ENCODE measurements at regions not wholly inside any gene's neighbourhood (a gene's known extent, or its start where the extent isn't known, plus 50 kb on each side); places are given as distances from the start of the nearest gene placed in this dataset.
"Not testable (repeated sequence)": the region's sequence is repeated elsewhere in the genome, so short reads cannot be mapped to it uniquely, and the experiment has no call there.

DNA sequence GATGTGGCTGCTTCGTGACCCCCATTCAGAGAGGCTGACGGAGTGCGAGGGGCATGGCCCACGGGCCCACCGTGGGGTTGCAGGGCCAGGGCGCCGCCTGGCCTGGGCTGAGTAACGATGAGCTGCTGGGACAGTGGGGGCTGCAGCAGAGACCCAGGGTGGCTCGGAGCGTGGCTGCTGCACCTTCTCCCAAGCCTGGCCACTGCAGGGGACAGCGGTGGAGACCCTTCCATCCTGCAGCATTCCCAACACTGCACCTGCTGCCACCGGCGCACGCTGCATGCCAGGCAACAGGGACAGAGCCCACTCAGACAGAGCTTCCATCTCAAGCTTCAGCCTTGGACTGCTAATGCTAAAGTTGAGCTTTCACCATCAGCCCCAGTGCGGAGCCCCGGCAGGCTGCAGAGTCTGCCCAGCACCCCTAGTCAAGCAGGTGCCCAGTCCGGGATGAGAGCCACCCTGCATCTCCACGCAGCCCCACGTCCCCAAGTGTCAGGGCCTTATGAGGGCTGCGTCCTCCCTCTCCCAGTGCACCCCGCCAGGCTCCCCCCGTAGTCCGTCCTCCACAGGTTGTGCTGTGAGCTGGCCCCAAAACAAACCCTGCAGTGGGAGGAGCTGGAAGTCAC lies 89.4 kb upstream of the AFDN start:
- ATAC-seq: no peak

DNA sequence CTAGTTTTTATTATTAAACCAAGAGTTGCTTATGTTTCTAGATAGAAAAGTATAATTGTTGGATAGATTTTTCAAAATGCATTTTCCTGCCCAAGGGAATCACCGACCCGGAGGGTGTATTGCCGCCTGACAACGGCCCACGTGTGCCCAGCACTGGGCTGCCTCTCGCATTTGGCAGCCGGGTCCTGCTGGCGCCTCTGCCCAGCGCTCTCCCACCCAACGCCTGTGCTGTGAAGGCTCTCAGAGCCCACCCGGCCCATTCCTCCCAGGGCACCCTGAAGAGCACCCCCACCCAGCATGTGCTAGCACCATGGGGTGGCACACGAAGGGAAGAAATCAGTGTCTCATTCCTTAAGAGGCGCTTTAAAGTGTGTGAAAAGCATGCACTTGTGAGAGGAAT lies 88.3 kb upstream of the AFDN start:
- no peak for ATAC-seq

DNA sequence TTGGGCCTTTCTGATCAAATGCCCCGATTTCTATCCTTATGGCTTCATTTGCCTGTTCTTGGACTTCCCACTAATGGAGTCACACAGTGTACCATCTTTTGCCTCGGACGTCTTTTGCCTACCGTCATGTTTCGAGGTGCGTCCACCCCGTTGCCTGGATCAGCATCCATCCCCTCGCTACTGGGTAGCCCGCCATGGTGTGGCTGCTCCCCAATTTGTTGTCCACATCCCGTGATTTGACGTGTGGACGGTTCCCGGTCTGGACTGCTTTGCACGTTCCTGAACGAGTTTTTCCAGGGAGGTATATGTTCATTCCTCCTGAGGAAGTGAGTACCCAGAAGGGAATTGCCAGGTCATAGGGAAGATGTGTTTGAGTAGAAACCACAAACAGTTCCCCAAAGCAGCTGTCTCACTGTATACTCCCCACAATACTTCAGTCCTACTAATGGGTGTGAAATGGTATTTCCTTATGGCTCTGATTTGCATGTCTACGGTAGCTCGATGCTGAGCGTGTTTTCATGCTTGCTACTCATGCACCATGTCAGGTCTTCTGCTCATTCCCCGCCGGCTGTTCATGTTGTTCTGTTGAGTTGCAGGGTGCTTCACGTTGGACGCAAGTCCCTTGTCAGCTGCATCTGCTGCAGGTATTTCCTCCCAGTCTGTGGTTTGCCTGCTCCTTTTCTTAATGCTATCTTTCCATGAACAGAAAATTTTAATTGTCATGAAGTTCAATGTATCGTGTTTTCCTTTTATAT lies 86.8 kb upstream of the AFDN start:
- ATAC-seq: no peak

DNA sequence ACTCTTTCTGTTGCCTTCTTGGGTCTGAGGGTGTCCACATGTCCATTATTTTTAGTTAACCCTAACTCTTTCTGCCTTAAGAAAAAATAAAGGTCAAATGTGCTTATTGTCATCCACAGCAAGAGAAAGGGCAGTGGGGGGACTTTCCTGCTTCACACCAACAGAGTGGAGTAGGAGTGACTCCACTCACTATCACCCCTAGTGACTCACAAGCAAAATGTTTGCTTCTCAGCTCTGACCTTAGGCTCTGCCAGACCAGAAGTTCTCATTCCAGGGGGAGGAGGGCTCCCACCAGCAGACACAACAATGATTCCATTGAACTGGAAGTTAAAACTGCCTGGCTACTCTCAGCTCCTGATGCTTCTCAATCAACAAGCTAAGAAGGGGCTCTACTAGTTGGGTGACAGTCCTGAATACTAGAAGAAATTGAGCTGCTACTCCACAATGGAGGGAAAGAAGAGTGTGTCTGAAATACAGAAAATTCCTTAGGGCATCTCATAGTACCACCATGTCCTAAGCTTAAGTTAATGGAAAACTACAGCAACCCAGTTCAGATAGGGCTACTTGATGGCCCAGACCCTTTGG lies 83.9 kb upstream of the AFDN start:
- ATAC-seq: no peak

DNA sequence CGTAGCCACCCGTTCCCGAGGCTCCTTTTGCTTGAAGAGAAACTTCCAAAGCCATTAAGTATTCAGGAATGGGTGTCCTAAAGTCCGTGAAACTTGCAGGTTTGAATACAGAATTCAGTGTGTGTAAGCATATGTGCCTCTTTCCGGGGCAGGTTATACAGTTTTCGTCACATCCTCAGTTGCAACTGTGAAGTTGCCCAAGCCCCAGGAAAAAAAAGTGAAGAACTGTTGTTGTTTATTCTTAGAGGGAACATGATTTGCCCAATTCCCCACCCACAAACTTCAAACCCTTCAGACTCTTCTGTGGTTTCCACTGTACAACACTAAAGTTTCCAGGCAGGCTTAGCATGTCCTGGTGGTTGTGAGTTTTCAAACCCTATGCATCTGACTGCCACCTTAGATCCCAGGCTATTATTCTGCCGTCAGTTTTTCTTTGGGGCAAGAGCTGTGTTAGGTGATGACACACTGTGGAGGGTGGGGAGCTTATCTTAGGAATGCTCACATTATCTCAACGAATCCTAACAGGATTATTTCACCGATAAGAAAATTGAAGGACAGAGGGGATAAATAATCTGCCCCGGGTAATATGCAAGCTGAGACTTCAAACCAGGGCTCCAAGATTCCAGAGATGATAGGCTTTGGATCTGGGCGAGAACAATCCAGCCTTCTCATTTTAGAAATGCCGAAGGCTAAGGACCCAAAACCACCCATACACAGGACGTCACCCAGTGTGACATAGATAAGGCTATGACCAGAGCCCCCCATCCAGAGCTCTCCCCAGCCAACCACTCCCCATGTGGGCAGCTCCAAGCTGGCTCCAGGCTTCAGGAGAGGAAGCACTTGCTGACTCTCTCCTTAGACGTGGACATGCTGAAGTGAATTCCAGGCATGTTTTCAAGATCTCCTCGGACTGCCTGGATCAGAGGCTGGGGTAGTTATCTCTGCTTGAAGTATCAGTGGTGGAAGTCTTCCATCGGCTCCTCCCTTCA lies 81.7 kb upstream of the AFDN start:
- no peak for ATAC-seq

DNA sequence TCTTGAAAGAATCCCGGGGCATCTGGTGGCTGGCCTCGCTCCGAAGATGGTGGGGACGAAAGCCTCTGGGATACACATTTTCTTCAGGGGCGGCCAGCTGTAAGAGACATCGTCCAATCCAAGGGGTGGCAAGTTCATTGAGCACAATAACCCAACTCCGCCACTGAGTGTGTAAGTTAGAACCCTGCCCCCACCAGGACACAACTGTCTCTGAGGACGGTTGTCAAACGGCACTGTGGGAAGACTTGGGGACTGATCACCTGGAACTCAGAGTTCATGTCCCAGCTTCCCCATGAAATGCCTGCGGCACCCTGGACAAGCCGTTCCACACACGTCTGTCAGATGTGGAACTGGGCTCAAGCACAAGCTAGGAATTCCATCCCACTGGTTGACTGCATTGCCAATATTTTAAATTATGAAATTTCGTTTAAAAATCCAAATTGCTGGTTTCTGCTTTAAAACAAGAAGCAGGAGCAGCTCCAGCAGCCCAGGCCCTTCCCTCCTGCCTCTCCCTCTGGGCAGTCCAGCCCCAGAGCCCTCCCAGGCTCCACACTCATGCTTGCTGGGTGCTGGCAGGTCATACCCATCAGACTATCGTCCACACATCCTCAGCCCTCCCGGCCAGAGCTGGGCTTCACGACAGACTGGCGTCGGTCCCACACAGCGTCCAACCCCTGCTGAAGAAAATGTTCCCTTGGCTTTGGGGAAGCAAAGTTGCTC lies 80.9 kb upstream of the AFDN start:
- no peak for ATAC-seq

DNA sequence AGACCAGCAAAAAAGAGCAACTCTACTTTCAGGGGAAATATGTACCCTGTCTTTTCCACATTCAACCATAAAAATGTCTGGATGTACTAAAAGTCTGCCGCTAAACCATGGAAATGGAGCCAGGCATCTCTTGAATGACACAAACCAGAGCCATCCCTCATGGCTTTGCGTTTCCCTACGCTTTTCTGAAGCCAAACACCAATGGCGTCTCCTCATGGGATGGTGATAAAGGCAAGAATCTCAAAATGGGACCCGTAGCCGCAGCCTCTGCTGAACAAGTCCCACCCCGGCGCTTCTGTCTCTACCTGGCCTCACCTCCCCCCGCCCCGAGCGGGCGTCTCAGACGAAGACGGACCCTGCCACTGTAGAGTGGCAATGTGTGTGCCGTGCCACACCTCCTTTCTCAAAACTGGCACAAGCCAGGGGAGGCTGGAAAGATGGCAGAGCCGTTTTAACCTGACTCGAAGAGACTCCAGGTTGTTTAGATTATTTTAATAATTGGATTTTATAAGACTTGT lies 80.3 kb upstream of the AFDN start:
- ATAC-seq: no peak

DNA sequence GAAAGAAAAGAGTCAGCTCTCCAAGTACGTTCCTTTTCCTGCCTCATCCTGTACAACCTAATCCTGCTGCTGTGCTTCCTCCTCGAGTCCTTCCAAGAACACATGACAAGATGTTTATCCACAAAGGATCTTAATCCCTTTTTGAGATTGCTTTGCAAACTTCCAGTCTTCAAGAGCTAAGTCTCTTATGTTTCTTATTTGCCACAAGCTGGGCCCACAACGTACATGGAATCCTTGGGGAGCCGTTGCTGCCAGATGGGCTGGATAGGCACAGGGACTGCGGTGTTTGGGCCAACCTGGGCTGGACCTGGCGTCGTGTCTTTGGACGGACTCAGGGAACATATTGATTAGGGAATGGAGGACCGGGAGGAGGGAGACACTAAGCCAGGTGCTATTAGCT lies 79.7 kb upstream of the AFDN start:
- ATAC-seq: no peak

DNA sequence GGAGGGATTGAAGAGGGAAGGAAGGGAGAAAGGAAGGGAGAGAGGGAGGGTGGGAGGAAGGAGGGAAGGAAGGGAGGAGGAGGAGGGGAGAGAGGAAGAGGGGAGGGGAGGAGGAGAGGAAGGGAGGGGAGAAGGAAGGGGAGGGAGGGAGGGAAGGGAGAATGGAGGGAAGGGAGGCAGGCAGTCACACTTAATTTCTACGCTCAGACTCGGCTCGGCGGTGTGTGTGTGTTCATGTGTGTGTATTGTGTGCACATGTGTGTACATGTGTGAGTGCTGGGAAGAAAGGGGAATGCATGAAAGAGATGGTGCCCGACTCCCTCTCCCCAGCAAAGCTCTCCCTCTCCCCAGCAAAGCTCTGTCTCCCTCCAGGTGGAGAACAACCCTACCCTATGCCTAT lies 79.1 kb upstream of the AFDN start:
- no peak for ATAC-seq

DNA sequence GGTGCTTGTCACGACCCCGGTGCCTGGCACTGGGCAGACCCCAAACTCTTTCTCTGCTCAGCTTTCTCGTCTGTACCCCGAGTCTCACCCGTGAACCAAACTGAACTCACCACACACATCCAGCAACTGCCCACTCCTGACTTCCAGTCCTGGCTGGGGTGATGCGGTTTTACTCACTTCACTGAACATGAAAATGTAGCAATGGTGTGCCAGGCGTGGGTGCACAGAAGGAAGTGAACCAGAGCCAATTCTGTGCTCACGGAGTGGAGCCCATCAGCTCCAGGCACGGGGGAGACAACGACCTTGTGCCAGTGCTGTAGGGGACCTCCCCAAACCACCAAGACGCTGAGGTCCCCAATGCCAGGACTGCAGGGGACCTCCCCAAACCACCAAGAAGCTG lies 78.7 kb upstream of the AFDN start:
- no peak for ATAC-seq

DNA sequence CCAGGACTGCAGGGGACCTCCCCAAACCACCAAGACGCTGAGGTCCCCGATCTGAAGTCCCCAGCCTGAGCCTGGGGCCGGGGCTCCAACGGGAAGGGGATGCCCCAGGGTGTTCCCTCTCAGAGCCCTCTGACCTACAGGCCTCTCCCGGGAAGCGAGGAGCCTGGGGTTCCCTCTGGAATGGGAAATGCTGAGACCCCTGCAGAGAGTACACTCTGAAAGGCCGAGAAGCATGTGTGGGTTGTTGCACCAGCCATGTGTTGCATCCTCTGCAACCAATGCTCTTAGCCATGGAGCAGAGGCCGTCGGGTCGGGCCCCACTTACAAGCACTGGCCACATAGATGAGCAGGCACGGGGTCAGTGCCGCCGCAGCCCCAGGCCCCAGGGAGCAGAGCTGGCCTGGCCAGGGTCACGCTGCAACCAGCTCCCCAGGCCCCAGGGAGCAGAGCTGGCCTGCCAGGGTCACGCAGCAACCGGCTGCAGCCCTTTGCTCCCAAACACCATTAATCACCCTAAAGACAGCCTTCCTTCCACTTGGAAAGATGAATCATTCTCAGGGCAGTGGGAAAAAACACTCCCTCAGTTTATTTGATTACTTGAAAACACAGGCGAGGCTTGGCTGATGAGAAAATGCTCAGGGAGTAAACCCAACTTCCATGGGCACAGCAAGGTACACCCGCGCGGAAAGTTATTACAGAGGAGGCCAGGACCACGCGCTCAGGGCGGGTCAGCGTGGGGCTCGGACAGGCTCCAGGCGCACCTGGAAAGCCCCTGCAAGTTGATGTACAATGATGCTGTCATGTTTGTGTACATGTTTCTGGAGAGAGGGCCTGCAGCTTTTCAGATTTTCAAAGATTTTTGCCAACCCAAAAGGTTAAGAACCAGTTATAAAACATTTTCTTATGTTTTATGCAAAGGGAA lies 78.0 kb upstream of the AFDN start:
- ATAC-seq: no peak

DNA sequence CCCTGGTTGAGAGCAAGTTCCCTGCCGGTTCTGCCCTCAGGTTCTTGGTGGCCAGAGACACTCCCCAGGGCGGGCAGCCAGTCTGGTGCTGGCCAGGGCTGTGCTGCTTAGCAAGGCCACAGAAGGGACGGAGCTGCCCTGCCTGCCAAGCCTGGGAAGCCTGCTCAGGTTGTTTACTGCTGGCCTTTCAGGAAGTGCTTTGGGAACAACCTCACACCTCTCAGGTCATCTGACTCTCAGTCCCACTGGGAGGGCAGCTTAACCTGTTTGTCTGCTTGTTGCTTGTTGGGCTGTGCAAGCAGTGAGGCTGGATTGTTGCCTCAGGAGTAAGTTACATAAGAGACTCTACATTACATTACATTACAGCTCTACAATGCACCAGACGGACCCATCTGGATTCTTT lies 75.8 kb upstream of the AFDN start:
- ATAC-seq: peak; percentile 98

DNA sequence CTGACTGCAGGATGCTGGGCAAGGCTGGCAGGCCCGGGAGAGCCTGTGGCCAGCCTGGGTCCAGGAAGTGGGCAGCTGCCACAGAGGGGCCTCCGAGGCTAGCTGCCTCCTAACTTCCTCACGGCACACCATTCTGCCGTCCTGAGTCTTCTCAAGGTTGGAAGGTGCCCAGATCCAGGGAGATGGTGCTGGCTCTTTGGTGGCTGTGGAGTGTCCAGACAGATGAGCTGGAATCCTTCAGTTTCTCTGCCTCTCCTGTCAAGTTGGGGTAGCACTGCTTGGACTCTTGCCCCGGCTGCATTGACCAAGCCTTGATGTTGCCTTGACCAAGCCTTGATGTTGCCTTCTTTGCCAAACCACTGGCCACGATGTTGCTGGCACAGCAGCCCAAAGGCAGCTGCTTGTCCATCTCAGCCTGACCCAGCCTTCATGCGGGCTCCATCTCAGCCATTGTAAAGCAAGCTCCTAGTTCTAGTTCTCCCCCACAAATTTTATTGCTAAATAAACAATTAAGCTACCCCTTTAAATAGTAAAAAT lies 75.1 kb upstream of the AFDN start:
- ATAC-seq: no peak

DNA sequence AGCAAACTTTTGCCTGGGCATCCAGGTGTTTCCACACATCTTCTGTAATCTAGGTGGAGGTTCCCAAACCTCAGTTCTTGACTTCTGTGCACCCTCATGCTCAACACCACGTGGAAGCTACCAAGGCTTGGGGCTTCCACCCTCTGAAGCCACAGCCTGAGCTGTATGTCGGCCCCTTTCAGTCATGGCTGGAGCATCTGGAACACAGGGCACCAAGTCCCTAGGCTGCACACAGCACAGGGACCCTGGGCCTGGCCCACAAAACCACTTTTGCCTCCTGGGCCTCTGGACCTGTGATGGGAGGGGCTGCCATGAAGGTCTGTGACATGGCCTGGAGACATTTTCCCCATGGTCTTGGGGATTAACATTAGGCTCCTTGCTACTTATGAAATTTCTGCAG lies 73.4 kb upstream of the AFDN start:
- not testable (repeated sequence) for ATAC-seq

DNA sequence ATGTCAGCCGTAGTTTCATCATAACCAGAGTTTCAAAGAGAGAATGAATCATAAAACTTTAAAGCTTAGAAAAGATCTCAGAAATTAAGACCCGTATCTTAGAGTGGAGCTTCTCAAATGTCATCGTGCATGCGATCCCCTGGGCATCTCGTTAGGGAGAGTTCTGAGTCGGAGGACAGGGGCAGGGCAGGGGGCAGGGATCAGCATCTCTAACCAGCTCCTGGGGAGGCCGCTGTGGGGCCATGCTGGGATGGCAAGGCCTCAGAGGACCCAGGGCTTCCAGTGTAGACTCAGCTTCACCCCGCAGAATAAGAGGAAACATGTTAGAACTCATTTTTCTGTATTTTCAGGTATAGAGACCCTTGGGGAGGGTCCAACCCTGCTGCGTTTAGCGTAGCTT lies 72.0 kb upstream of the AFDN start:
- ATAC-seq: no peak

DNA sequence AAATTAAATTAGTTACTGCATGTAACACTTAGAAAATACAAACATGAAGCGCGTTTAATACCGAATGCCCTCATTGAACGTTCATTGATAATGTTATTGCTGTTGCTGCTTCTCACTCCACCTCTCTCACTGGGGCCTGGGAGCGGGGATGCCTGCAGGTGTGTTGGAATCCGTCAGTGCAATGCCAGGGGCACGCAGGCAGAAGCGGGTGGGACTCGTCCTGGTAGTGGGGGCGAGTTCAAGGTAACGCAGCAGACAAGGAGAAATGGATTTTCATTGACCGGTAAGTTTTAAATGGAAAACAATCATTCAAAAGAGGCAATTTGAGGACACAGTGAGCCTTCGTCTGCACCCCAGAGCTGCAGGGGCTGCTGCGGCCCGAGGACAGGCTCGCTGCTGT lies 71.2 kb upstream of the AFDN start:
- no peak for ATAC-seq

DNA sequence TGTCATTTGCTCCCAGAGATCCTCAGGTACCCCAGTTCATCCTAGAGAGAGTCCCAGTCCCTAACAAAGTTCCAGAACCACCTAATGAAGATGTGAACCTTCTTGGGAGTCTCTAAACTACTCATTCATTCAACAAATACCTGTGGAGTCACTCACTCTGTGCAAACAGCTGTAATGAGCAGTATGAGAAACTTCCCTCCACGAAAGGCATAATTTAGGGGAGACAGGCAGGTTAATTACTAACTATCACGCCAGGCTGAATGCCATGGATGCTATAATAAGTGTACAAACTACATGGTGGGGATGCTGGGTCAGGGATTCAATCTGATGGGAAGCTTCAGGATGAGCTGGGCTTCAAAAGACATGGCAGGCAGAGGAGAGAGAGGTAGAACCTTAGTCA lies 70.1 kb upstream of the AFDN start:
- ATAC-seq: no peak

DNA sequence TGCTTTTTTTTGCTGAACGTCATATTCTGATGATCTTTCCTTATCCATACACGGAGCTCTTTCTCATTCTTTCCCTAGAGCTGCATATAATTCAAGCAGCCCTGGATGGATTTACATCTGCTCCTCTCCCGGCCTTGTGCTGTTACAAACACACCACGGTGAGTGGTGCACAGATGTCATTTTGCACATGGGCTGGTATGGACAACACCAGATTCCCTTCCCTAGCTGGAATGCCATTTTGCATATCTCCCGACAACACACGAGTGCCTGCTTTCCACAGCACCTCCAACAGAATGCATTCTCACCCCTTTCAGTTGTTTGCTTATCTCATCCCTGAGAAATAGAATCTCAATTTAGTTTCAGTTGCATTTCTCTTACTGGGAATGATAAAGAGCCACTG lies 69.5 kb upstream of the AFDN start:
- ATAC-seq: no peak

DNA sequence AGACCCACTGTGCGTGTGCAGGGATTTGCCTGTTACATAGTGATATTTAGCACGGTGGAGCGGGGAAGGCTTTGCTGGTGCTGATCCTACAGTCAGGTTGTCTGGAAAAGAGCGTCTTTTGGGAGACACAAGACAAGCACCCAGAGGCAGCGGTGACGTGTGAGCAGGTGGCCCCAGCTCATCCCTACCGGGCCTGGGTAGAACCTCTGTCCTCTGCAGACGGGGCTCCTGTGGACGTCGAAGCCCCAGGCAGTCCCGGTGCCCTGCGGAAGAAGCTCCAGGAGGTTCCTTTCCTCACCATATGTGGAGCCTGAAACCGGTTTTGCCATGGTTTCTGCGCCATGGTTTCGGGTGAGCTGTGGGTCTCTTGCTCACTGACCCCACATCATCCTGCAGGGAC lies 68.9 kb upstream of the AFDN start:
- no peak for ATAC-seq

DNA sequence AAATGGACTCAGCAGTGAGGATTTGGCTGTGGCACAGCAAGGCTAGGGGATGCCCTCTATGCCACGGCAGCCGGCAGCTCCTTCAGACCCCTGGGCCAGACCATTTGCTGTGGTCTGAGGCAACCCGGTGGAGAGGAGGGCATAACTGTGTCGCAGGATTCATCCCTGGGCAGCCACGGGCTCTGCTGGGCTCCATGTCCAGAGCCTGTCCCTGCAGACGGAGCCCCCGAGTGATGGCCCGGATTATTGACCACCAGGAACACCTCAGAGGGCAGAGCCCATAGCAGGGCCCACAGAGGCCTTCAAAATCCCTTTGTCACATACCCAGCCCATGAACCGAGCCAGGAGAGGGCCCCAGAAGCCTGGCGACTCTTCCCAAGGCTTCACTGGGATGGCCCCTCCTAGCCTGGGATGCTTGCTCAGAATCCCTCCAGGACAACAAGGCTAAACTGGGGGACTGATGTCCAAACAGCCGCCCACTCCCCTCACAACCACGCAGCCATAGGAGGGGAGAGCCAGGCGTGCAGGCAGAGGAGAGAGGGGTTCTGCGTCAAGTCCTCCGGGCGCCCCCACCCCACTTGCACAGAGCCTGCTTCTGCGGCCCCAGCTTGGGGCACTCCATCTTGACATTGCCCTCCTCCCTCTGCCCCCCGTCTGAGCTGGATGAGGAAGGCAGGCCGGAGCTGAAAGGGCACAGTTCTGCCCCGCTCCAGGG lies 68.2 kb upstream of the AFDN start:
- no peak for ATAC-seq
